Mammary epithelial cell (primary cell): ENCODE measurements at regions not wholly inside any gene's neighbourhood (a gene's known extent, or its start where the extent isn't known, plus 50 kb on each side); places are given as distances from the start of the nearest gene placed in this dataset.

Experiments
- EZH2 ChIP-seq: IDR thresholded peaks from 2 replicates; pipeline ENCODE4 v1.6.1; 2012; ENCODE audit warnings: low read length, inconsistent platforms, borderline replicate concordance
- TF ChIP-seq, protein P1 (sequence below), 2 donors: IDR thresholded peaks in 1 of 2; conservative IDR thresholded peaks in 1 of 2; 2 replicates each; pipeline ENCODE4 v1.5.1; 2011 to 2012; ENCODE audit warnings: inconsistent platforms in 2 of 2, low read length in 2 of 2, mild to moderate bottlenecking in 2 of 2, control low read depth in 1 of 2, low read depth in 1 of 2; ENCODE audit not compliant: insufficient read depth in 1 of 2; ENCODE audit errors: extremely low read depth in 1 of 2

GRCh38 chr2:147098940-147099339, 745.9 kb upstream of the ACVR2A start:
- TF ChIP-seq, protein P1, sequence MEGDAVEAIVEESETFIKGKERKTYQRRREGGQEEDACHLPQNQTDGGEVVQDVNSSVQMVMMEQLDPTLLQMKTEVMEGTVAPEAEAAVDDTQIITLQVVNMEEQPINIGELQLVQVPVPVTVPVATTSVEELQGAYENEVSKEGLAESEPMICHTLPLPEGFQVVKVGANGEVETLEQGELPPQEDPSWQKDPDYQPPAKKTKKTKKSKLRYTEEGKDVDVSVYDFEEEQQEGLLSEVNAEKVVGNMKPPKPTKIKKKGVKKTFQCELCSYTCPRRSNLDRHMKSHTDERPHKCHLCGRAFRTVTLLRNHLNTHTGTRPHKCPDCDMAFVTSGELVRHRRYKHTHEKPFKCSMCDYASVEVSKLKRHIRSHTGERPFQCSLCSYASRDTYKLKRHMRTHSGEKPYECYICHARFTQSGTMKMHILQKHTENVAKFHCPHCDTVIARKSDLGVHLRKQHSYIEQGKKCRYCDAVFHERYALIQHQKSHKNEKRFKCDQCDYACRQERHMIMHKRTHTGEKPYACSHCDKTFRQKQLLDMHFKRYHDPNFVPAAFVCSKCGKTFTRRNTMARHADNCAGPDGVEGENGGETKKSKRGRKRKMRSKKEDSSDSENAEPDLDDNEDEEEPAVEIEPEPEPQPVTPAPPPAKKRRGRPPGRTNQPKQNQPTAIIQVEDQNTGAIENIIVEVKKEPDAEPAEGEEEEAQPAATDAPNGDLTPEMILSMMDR (conservative IDR thresholded peaks at IDR 0.05 in 1 of 2, IDR thresholded peaks at IDR 0.05 in 1 of 2; ENCODE audit: extremely low read depth in 1 of 2, insufficient read depth in 1 of 2, low read depth in 1 of 2, low read length in 2 of 2) = no peak
- no peak for TF ChIP-seq EZH2
